ENCODE measurements at regions not wholly inside any gene's neighbourhood (a gene's known extent, or its start where the extent isn't known, plus 50 kb on each side); places are given as distances from the start of the nearest gene placed in this dataset.

DNA sequence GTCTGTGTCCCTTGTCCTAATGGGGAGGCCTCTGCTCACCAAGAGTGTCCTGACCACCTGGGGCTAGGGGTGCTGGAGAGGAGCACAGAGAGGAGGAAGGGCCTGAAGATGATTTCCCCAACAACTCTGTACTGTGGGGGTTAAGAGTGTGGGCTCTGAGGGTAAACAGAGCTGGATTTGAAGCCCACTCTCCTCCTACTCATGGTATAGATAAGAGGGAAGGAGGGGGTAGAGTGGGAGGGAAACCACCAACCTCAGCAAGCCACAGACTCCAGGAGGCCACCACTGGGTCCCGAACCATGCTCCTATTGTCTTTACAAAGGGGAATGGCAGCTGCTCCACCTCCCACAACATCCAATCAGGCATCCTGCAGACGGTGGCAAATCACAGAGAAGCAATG, 103.6 kb upstream of the RNU6-1 start:
- no peak for FAIRE-seq
- Histone ChIP-seq H3K9ac (ENCODE audit: control insufficient read depth, extremely low read depth, insufficient read depth, low read length) (no peak overlapping the region), H3K4me1 (ENCODE audit: control insufficient read depth, extremely low read depth, insufficient read depth, low read length) (peaks cover 30% of the 10 kb centered on the region), H4K20me1 (ENCODE audit: control insufficient read depth, extremely low read depth, insufficient read depth, low read length) (no peaks in the 10 kb centered on the region), H3K9me3 (ENCODE audit: control insufficient read depth, low read depth, low read length) (no peaks in the 10 kb centered on the region), H3K27me3 (ENCODE audit: control insufficient read depth, extremely low read depth, insufficient read depth, low read length) (no peaks in the 10 kb centered on the region), H3K4me2 (ENCODE audit: control insufficient read depth, extremely low read depth, insufficient read depth, low read depth, low read length) (no peak overlapping the region), H3K36me3 (ENCODE audit: control insufficient read depth in 2 of 2, extremely low read depth in 1 of 2, insufficient read depth in 2 of 2, low read length in 2 of 2) (no peaks in the 10 kb centered on the region), H3K27ac (ENCODE audit: control insufficient read depth, insufficient read depth, low read length) (no peak overlapping the region), H3K4me3 (ENCODE audit: control insufficient read depth in 2 of 3, extremely low read depth in 1 of 3, insufficient read depth in 2 of 3, low read depth in 1 of 3, low read length in 3 of 3) (no peak overlapping the region), H3K9me1 (ENCODE audit: control insufficient read depth, extremely low read depth, insufficient read depth, low read length) (no peaks in the 10 kb centered on the region), H2AFZ (ENCODE audit: control insufficient read depth, low read length) (no peak overlapping the region), H3K79me2 (ENCODE audit: control insufficient read depth, insufficient read depth, low read length) (no peaks in the 10 kb centered on the region)
- TF ChIP-seq EZH2 (IDR thresholded peaks at IDR 0.05; ENCODE audit: low read length) (no peak), CTCF (optimal IDR thresholded peaks at IDR 0.05 in 1 of 3, IDR thresholded peaks at IDR 0.05 in 1 of 3, conservative IDR thresholded peaks at IDR 0.05 in 1 of 3; ENCODE audit: extremely low read depth in 1 of 3, insufficient read depth in 2 of 3, low read length in 3 of 3) (no peak)
- dilution Hi-C loops (cut with MboI; ENCODE audit: extremely low pct_ligation_motif_present, low sequenced_read_pairs) = no loop called here
- no peak for DNase-seq (ENCODE audit: low read depth, low spot score)

DNA sequence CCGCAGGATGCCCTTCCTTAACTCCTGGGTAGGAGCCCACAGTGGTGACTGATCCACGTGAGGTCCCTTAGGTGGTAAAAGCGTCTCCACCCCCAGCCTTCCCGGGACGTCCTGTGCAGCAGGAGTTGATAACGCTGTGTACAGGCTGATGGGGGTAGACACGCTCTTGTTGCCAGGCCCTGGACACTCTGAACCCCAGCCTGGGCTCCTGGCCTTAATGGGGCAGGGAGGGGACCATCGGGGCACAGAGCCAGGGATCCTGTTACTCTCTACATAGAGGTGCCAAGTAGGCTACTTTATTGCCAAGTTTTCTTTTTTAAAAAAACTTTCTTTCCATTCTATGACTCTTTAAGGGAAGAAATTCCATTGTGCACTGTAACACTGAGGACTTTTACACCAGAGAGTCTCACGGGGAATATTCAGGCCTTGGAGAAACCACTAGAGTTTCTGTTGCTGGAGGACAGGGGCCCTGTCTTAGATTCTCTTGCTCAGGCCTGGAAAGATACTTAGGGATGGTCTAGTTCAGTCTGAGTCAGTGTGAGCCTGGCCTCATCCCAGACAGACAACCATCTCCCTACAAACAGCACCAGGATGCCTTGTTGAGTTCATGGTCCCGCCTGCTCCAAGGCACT, 104.3 kb upstream of the RNU6-1 start:
- no peaks in the 10 kb centered on the region for H3K27me3 ChIP-seq (ENCODE audit: control insufficient read depth, extremely low read depth, insufficient read depth, low read length)
- no peak overlapping the region for H2AFZ ChIP-seq (ENCODE audit: control insufficient read depth, low read length)
- no peak for FAIRE-seq
- H3K4me1 ChIP-seq (ENCODE audit: control insufficient read depth, extremely low read depth, insufficient read depth, low read length) = peaks cover 30% of the 10 kb centered on the region
- no peaks in the 10 kb centered on the region for H3K79me2 ChIP-seq (ENCODE audit: control insufficient read depth, insufficient read depth, low read length)
- no peaks in the 10 kb centered on the region for H3K36me3 ChIP-seq (ENCODE audit: control insufficient read depth in 2 of 2, extremely low read depth in 1 of 2, insufficient read depth in 2 of 2, low read length in 2 of 2)
- H3K27ac ChIP-seq (ENCODE audit: control insufficient read depth, insufficient read depth, low read length) = no peak overlapping the region
- dilution Hi-C loops (cut with MboI; ENCODE audit: extremely low pct_ligation_motif_present, low sequenced_read_pairs) = no loop called here
- no peaks in the 10 kb centered on the region for H4K20me1 ChIP-seq (ENCODE audit: control insufficient read depth, extremely low read depth, insufficient read depth, low read length)
- no peaks in the 10 kb centered on the region for H3K9me1 ChIP-seq (ENCODE audit: control insufficient read depth, extremely low read depth, insufficient read depth, low read length)
- H3K9me3 ChIP-seq (ENCODE audit: control insufficient read depth, low read depth, low read length) = no peaks in the 10 kb centered on the region
- no peak for DNase-seq (ENCODE audit: low read depth, low spot score)
- TF ChIP-seq EZH2 (IDR thresholded peaks at IDR 0.05; ENCODE audit: low read length) (no peak), CTCF (optimal IDR thresholded peaks at IDR 0.05 in 1 of 3, IDR thresholded peaks at IDR 0.05 in 1 of 3, conservative IDR thresholded peaks at IDR 0.05 in 1 of 3; ENCODE audit: extremely low read depth in 1 of 3, insufficient read depth in 2 of 3, low read length in 3 of 3) (no peak)
- no peak overlapping the region for H3K4me3 ChIP-seq (ENCODE audit: control insufficient read depth in 2 of 3, extremely low read depth in 1 of 3, insufficient read depth in 2 of 3, low read depth in 1 of 3, low read length in 3 of 3)
- H3K4me2 ChIP-seq (ENCODE audit: control insufficient read depth, extremely low read depth, insufficient read depth, low read depth, low read length) = no peak overlapping the region
- no peak overlapping the region for H3K9ac ChIP-seq (ENCODE audit: control insufficient read depth, extremely low read depth, insufficient read depth, low read length)
